GDM1 (cell line): ENCODE measurements at regions not wholly inside any gene's neighbourhood (a gene's known extent, or its start where the extent isn't known, plus 50 kb on each side); places are given as distances from the start of the nearest gene placed in this dataset.

Experiments
- DNase-seq: peaks from one replicate; lab custom pipeline; 2025; lab: John Stamatoyannopoulos, UW

DNA sequence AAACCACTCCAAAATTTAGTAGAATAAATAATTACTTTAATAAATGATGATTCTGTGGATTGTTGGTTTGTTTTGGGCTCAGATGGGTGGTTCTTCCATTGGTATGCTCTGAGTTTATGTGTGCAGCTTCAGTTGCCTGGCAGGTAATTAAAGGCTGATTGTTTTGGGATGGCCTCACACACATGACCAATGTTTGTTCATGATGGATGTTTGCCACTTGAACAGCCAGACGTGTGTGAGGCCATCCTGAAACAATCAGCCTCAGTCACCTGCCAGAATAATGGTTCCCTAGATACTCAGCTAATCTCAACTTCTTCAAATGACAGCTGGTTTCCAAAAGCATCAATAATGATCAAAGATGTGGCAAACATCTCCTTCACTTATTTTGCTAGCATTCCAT is 352.5 kb upstream of the GULP1 start:
- DNase-seq: no peak

DNA sequence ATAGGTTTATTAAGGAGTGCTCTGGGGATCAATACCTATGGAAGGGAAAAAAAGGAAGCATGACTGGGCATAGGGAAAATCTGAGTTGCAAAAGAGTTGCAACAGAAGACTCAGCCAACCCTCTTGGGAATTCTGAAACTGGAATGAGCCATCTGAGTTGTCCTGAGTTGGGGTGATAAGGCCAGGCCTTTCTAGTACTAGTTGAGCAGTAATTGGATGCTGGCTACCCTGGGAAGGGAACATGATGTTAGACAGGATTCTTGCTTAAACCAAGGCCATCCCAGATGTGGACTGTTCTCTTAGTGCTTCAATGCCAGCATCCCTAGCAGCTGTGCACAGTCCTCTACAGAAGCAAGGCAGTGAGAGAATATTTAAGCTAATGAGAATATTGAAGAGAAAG is 348.8 kb upstream of the GULP1 start:
- no peak for DNase-seq

DNA sequence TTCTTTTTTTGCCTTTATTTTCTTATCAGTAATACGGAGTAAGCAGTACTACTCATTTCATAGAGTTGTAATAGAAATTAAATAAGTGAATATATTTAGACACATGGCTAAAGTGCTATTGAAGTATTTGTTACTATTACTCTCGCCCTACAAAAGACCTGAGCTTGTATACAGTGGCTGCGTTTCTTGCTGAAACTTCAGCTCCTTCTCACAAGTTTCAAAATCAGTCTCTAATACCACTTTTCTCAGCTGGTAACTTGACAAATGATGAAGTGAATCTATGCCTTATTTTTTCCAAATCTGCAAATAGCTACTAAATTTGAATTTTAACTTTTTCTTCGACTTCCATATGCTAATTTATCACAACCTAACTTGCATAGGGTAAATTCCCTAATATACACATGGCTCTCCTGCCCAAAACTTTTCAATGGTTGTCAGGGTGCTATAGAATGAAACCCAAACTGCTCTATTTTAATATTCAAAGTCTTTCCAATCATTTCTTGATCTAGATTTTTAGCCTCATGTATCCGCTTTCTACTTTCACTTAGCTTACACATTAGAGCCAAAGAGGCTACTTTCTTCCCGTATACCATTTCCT is 347.8 kb upstream of the GULP1 start:
- no peak for DNase-seq

DNA sequence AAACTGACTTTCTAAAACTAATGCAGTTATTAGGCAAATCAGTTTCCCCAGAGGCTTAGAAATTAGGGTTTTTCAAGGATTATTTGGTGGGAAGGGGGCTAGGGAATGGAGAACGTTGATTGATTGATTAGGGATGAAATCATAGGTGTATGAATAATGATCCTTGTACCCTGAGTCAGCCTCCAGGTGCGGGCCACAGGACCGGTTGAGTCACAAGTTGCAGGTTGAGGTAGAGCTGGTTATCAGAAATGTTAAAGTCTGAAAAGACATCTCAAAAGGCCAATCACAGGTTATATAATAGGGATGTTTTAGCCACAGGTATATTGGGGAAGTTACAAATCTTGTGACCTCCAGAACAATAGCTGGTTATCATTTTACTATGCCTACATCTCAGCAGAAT is 341.8 kb upstream of the GULP1 start:
- no peak for DNase-seq

DNA sequence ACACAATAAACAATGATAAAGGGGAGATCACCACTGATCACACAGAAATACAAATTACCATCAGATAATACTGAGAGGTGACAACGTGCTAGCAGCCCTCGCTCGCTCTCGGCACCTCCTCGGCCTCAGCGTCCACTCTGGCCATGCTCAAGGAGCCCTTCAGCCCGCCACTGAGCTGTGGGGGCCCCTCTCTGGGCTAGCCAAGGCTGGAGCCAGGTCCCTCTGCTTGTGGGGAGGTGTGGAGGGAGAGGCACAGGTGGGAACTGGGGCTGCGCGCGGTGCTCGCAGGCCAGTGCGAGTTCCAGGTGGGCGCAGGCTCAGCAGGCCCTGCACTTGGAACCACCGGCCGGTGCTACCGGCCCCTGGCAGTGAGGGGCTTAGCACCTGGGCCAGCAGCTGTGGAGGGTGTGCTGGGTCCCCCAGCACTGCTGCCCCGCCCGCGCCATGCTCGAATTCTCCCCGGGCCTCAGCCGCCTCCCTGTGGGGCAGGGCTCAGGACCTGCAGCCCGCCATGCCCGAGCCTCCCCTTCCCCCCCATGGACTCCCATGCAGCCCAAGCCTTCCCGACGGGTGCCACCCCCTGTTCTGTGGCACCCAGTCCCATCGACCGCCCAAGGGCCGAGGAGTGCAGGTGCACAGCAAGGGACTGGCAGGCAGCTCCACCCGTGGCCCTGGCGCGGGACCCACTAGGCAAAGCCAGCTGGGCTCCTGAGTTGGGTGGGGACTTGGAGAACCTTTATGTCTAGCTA is 340.0 kb upstream of the GULP1 start:
- DNase-seq: no peak

DNA sequence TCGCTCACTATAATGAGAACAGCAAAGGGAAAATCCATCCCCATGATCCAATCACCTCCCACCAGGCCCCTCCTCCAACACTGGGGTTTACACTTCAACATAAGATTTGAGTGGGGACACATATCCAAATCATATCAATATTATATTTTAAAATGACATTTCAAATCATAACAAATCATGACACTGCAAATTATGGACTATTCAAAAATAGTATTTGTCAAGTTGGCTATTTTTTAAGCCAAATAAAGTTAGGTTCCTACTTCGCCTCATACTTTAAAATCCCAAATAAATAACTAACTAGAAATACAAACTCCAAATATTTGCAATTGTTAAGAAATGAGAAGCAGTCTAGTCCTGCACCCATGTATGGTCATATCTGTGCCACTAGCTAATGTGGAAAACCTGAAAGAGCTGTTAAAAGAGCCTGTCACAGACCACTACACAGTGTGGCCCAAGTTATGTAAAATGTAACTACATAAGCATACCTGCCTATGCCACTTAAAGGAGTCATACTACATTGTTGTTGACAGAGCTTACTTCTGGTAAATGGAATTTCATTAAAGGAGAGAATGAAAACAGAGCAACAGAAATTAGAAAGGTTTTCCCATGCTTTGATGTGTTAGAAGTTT is 334.7 kb upstream of the GULP1 start:
- DNase-seq: no peak

DNA sequence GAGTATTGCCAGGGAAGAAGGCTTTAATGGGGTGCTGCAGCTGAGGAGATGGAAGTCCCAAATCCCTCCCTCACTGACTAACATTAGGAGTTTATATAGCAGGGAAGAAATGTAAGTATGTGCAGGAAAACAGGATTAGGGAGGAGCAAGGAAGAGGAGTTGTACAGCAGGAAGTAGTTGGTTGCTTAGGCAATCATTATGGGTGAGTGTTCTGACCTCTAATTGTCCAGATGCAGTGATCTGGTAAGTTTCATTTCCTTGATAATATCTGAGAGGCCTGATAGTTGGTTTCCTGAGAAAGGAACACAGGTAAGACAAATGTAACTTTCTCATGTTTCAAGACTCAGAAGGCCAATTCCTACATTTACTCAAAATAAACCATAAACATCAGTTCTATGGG is 331.9 kb upstream of the GULP1 start:
- no peak for DNase-seq

DNA sequence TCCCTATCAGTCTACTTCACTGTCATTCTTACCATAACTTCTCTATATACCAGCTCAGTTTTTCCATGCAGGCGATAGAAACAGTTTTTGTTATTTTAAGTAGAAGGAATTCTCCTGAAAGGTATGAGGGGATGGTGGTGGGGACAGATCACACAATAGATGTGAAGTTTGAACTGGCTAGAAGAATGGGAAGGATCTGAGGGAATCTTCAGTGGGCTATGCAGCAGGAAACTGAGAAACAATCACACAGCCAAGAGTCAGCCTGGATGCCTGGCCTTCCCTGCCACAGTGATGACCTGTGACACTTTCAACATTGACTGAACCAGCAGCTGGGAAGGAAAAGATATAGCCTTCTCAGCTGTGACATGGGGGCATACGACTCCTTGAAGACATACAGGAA is 329.1 kb upstream of the GULP1 start:
- DNase-seq: no peak

DNA sequence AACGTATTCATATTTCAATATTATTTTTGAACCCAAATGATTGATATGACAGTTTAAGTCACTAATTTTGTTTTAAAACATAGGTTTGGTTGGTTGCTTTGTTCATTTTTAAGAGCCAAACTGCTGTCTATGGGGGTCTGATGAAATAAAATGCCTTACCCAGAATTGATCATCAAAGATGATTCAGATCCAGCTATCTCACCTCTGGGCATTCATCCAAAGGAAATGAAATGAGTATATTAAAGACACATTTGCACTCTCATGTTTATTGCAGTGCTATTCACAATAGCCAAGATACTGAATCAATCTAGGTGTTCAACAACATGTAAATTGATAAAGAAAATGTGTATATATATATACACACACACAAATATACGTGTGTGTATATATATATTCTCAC is 326.9 kb upstream of the GULP1 start:
- DNase-seq: no peak

DNA sequence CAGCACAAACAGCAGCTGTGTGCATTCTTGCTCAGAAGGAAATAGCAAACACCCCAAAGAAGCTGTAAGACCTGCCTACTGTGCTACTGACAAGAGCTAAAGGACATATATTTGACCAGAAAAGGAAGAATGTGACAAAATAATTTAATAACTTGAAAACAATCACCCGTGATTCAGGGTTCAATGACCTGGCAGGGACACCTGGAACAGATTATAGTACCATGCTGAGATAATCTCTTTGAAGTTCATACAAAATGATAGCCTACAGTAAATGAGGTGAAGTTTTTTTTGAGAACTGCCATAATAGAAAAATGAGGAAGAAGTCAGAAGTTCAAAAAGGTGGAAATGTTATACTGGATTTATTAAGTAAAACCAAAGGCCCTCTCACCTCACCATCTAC is 324.8 kb upstream of the GULP1 start:
- no peak for DNase-seq

DNA sequence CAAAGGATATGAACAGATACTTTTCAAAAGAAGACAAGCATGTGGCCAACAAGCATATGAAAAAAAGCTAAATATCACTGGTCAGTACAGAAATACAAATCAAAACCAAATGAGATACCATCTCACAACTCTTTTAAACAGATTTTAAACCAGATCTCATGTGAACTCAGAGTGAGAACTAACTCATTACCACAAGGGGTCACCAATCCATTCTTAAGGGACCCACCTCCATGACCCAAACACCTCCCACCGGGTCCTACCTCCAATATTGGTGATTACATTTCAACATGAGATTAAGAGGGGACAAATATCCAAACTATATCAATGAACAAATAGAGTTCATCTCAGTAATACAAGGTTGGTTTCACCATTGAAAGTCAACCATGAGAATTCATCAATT is 319.8 kb upstream of the GULP1 start:
- DNase-seq: no peak

DNA sequence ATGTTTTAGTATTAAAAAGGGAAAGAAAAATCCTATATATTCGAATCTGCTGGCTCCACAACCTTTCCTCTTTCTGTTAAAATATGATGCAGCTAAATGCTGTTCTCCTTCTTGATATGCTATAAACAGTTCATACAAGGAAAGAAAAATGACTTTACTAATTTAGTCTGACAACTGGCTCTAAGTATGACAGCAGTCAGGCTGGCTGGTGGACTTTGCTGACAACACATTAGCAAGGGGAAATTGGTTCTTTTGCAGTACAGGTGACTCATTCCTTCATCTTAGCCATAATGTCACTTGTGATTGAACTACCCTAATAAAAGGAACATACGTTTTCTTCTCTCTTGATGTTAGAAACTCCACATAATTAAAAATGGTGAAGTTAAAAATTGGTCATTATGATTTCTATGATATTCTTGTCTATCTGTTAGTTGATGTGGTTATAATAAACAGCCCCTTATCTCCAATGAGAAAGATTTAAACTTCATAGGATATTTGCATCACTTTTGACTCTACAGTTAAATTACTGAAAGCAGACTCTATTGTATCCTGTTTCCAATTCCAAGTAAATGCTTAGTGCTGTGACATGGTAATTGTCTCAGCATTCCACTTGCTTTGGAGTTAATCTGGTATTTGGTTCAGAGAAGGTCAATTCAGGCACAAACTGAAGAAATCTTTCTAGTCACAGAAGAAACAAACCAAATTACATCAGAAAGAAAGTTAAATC is 315.3 kb upstream of the GULP1 start:
- DNase-seq: no peak

DNA sequence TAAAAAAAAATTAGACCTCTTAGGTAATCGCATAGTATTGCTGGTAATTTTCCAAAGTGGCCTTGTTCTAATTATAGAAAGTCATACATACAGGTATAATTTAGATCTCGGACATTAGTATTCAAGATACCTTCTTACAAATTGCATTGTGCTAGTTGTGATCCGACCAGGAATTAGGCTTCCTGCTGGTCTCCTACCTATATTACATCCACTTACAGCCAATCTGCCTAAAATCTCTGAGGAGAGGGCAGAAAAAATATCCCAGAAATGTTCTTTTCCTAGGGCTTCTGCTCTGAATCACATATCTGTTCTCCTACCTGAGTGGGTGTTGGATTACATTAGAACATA is 314.7 kb upstream of the GULP1 start:
- no peak for DNase-seq

DNA sequence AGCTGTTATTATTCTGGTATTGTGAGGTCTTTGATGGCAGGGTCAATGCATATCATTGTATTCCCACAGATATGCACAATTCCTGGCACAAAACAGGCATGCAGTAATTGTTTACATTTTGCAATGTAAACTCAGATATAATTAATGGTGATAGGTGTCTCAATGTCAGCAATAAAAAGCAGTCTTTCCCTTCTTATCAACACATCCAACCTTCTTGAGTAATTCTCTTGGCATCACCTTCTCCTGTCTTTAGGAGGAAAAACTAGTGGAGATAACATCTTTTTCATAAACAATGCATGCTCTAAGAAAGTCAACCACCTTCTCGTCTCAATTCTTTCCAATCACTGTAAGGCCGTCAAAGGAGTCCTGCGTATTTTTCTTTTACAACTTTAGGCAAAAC is 313.3 kb upstream of the GULP1 start:
- no peak for DNase-seq

DNA sequence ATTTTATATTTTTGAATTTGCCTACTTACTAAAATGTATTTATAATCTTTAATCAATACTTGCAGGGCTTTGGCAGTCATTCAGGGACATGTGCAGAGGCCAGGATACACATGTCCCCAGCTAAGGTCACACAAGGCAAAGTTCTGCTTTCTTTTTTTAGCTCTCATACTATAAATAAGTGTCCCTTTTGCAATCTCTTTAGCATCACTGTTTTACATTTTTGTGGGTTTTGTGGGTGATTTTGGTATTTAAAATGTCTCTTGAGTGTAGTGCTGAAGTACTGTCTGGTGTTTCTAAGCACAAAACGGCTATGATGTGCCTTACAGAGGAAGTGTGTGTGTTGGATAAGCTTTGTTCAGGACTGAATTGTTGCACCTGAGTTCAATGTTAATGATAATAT is 309.0 kb upstream of the GULP1 start:
- DNase-seq: no peak

DNA sequence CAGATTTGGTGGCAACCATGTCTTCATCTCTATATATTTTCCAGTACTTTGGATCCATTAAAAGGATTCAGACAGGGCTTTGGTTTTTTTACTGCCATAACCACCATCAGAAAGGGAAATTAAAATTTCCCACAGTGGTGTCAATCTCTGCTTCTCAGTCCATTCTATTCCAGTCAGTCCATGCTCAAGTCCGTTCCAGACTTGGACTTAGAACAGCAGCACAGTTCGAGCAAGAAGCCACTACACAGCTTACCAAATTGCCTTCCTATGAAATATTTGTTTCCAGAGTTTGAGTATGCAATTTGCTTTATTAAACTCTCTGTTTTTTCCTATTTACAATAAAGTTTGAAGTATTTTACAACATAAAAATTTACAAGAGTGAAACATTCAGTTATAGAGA is 306.5 kb upstream of the GULP1 start:
- DNase-seq: no peak

DNA sequence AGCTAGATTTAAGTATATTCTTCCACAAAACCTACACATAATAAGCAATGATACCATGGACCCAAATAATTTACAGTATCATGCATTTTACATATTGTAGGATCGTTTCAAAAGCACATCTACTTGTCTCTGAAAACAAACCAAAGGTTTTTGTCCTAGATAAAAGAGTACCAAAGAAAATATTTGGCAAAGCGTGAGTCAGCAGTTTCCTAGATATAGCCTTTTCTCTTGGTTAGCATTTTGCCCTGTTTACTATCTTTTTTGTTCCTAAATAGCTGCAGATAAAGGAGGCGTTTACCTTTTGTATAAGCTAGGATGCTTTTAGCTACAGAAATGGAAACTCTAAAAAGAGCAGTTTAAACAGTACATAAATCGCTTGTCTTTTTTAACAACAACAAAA is 305.8 kb upstream of the GULP1 start:
- DNase-seq: no peak

DNA sequence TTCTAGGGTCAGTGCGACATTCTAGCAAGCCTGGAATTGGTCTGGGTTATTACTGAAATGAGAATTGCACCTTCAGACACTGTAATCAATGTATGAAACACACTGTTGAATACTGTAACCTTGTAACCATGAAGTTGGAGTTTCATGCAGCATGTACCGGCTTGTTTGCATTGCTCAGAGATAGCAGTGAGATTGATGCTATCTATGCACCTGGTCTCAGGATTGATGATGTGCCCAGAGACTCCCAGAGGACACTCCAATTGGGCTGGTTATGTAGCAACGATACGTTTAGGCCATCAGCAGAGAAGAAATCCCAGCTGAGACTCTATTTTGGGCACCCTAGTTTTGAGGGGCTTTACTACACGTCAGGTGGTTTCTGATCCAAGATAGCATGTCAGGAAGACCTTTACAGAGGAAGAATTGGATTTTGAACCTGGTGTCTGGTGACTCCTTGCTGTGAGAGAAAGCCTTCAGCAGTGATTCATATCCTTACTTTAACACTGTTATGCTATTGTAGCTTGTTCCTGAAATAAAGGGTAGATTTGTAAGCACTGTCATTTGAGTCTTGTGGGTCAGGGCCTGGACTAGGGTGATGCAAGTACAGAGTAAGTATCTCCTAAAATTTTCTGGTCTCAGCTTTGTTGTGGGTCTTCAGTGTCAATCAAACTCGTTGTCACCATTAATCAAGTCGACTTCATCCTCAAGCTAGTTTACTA is 305.1 kb upstream of the GULP1 start:
- no peak for DNase-seq

DNA sequence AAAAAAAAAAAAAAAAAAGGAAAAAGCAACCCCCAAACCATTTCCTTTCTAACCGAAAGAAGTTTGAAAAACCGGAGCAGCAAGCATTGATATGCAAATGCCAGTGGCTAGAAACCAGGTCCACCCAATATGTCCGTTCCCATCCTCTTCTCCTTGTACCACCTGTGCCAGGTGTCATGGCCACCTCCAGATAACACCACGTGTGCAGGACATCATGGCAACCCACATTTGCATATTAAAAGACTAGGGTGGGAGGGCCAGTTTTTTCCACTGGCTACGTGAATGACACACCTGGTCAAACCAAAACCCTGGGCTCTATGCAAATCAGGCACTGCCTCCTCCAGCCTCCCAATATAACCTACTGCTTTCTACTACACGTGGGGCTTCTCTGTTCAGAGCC is 303.3 kb upstream of the GULP1 start:
- no peak for DNase-seq

DNA sequence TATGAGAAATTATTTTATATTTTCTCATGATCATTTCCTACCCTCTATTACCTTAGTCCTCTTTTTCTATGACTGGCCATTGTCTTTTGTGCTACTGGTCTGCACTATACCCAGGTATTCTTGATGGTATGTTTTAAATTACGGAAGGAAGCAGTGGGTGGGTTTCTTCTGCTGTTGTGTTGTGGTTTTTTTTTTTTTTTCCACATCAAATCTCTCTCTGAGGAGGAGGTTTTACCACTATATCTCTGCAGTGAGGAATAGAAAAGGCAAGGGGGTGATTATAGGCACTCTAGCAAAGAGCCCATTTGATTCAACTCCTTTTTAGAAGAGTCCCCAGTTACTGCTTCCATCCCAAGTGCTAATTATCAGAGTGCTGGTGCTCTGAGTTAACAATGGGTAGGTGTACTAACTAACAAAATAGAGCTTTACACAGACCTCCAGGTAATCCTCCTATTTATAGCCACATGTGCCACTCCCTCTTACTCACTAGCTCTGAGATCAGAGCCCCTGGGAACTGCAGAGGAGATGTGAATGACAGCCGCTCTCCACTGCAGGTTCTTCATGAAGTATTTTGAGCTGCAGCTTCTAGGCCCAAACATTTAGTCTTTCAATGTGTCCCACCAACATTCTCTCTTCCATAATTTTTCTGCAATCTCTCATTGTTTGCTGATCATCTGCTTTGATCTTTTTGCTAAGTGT is 301.6 kb upstream of the GULP1 start:
- no peak for DNase-seq

DNA sequence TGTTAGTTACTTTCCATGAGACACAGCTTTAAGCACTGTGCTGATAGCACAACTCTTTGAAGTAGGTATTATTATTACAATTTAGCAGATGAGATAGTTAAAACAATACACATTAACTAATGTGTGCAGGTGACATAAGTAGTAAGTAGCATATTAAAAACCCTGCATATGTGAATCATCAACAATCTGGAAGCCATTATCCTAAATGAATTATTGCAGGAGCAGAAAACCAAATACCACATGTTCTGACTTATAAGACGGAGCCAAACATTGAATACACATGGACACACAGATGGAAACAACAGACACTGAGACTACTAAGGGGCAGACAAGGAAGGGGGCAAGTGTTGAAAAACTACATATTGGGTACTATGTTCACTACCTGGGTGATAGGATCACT is 300.3 kb upstream of the GULP1 start:
- no peak for DNase-seq
